Parathyroid adenoma (tissue), 2 donors: ENCODE measurements at regions not wholly inside any gene's neighbourhood (a gene's known extent, or its start where the extent isn't known, plus 50 kb on each side); places are given as distances from the start of the nearest gene placed in this dataset.

Experiments
- H2AFZ ChIP-seq: fragments of 300-600 bp; sonication (generic); one replicate; pipeline ENCODE4 v1.7.0; 2017; ENCODE audit warnings: antibody characterized with exemption, mild to moderate bottlenecking
- H3K27ac ChIP-seq: fragments of 300-600 bp; sonication (generic); one replicate; pipeline ENCODE4 v1.7.0; 2017
- H3K27me3 ChIP-seq: fragments of 300-600 bp; sonication (generic); one replicate; pipeline ENCODE4 v1.7.0; 2017; ENCODE audit warnings: low read length; ENCODE audit not compliant: control insufficient read depth, insufficient read depth
- H3K36me3 ChIP-seq: fragments of 300-600 bp; sonication (generic); one replicate; pipeline ENCODE4 v1.7.0; 2017; ENCODE audit warnings: low read length; ENCODE audit not compliant: control insufficient read depth, insufficient read depth
- H3K4me1 ChIP-seq: fragments of 300-600 bp; sonication (generic); one replicate; pipeline ENCODE4 v1.7.0; 2017; ENCODE audit warnings: control low read depth
- H3K4me2 ChIP-seq: fragments of 300-600 bp; sonication (generic); one replicate; pipeline ENCODE4 v1.7.0; 2017; ENCODE audit warnings: low read length
- H3K4me3 ChIP-seq: fragments of 300-600 bp; sonication (generic); one replicate; pipeline ENCODE4 v1.7.0; 2017; ENCODE audit warnings: low read depth, low read length
- H3K79me2 ChIP-seq: fragments of 300-600 bp; sonication (generic); one replicate; pipeline ENCODE4 v1.7.0; 2017; ENCODE audit warnings: control low read depth
- H3K9ac ChIP-seq: fragments of 300-600 bp; sonication (generic); one replicate; pipeline ENCODE4 v1.7.0; 2017; ENCODE audit warnings: mild to moderate bottlenecking
- H3K9me3 ChIP-seq: fragments of 300-600 bp; sonication (generic); one replicate; pipeline ENCODE4 v1.7.0; 2017; ENCODE audit warnings: low read length; ENCODE audit not compliant: control insufficient read depth
- TF ChIP-seq, protein P1 (sequence below): fragments of 300-600 bp; sonication (generic); IDR thresholded peaks from one replicate; pipeline ENCODE4 v1.7.0; 2017; ENCODE audit warnings: antibody characterized with exemption, mild to moderate bottlenecking
- donor health status: primary hyperparathyroidism.

DNA sequence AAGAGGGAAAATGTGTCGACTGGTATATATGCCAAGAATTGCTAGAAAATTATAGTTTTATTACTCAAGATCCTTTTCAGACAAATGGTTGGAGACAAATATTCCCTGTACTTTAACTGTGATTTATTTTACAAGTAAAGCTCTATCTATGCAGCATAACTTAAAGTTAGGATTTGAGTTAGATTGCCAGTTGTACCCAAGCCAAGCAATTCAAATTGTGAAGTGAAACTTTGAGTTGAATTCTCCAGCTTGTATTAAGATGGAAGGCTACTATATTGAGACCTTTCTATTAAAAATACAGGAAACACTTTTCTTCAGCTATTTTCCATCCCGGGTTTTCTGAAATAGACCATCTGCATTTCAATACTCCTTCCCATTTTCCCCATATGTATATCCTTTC, 333.1 kb upstream of the RBMS3 start:
- no peaks in the 10 kb centered on the region for H3K79me2 ChIP-seq
- no peak overlapping the region for H3K4me3 ChIP-seq
- H3K36me3 ChIP-seq, result no peaks in the 10 kb centered on the region
- no peak overlapping the region for H3K9ac ChIP-seq
- no peak overlapping the region for H2AFZ ChIP-seq
- TF ChIP-seq, protein P1, sequence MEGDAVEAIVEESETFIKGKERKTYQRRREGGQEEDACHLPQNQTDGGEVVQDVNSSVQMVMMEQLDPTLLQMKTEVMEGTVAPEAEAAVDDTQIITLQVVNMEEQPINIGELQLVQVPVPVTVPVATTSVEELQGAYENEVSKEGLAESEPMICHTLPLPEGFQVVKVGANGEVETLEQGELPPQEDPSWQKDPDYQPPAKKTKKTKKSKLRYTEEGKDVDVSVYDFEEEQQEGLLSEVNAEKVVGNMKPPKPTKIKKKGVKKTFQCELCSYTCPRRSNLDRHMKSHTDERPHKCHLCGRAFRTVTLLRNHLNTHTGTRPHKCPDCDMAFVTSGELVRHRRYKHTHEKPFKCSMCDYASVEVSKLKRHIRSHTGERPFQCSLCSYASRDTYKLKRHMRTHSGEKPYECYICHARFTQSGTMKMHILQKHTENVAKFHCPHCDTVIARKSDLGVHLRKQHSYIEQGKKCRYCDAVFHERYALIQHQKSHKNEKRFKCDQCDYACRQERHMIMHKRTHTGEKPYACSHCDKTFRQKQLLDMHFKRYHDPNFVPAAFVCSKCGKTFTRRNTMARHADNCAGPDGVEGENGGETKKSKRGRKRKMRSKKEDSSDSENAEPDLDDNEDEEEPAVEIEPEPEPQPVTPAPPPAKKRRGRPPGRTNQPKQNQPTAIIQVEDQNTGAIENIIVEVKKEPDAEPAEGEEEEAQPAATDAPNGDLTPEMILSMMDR, result no peak
- H3K27ac ChIP-seq, result no peak overlapping the region
- no peaks in the 10 kb centered on the region for H3K4me1 ChIP-seq
- H3K9me3 ChIP-seq, result no peaks in the 10 kb centered on the region
- H3K4me2 ChIP-seq, result no peak overlapping the region
- no peaks in the 10 kb centered on the region for H3K27me3 ChIP-seq

DNA sequence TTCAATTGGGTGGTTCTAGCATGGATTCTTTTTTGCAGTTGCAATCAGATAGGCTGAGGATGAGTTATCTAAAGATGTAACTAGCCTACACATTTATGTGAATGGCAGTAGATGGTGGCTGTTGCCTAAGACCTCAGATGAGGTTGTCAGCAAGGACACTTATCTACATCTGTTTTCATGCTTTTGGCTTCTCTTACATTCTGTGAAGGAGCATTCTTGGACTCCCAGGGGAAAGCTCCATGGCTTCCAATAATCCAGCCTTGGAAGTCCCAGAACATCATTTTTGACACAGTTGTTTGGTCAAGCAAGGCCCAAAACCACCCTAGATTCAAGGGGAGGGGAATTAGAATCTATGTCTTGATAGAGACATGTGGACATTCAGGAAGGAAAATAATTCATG, 332.2 kb upstream of the RBMS3 start:
- Histone ChIP-seq H3K79me2 (no peaks in the 10 kb centered on the region), H3K4me2 (no peak overlapping the region), H3K4me1 (no peaks in the 10 kb centered on the region), H3K9ac (no peak overlapping the region), H3K9me3 (no peaks in the 10 kb centered on the region), H3K27me3 (no peaks in the 10 kb centered on the region), H2AFZ (no peak overlapping the region), H3K36me3 (no peaks in the 10 kb centered on the region), H3K4me3 (no peak overlapping the region), H3K27ac (no peak overlapping the region)
- TF ChIP-seq, protein P1, result no peak

DNA sequence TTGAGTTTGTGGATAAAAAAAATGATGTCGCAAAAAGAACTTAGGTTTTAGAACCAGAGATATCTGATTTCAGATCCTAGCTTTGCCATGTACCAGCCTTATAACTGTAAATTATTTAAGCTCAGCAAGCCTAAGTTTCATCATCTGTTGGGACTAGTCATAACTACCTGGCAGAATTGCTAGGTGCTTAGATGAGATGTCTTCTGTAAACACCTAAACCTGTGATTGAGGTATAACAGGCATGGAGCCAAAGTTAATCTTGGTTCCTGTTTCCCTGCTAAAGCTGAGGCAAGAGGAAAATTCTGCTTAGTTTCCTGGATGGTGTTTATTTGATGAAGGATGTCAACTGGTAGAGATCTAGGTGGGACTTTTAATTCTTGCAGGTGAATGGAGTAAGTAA, 331.3 kb upstream of the RBMS3 start:
- Histone ChIP-seq H3K79me2 (no peaks in the 10 kb centered on the region), H2AFZ (no peak overlapping the region), H3K36me3 (no peaks in the 10 kb centered on the region), H3K27ac (no peak overlapping the region), H3K9me3 (no peaks in the 10 kb centered on the region), H3K4me1 (no peaks in the 10 kb centered on the region), H3K27me3 (no peaks in the 10 kb centered on the region), H3K4me3 (no peak overlapping the region), H3K4me2 (no peak overlapping the region), H3K9ac (no peak overlapping the region)
- TF ChIP-seq, protein P1, result no peak

DNA sequence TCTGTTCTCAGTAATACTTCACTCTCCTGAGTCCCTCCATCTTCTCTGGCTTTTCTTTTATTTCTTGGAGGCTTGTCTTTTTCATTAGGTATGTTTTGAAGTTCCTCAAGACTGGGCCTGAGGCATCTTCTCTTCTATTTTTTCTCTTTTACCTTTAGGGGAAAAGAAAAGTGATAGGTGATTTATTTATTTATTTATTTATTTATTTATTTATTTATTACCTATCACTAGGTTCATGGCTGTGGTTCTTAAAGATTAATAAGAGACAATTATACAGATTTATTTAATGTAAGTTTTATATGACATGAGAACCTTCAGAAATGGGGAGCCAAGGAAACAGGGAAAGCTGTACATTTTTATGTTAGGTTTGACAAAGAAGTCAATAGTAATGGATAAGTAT, 330.3 kb upstream of the RBMS3 start:
- Histone ChIP-seq H3K9ac (no peak overlapping the region), H3K36me3 (no peaks in the 10 kb centered on the region), H3K4me3 (no peak overlapping the region), H3K4me2 (no peak overlapping the region), H2AFZ (no peak overlapping the region), H3K27ac (no peak overlapping the region), H3K79me2 (no peaks in the 10 kb centered on the region), H3K4me1 (no peaks in the 10 kb centered on the region), H3K27me3 (no peaks in the 10 kb centered on the region), H3K9me3 (no peaks in the 10 kb centered on the region)
- TF ChIP-seq, protein P1, result no peak

DNA sequence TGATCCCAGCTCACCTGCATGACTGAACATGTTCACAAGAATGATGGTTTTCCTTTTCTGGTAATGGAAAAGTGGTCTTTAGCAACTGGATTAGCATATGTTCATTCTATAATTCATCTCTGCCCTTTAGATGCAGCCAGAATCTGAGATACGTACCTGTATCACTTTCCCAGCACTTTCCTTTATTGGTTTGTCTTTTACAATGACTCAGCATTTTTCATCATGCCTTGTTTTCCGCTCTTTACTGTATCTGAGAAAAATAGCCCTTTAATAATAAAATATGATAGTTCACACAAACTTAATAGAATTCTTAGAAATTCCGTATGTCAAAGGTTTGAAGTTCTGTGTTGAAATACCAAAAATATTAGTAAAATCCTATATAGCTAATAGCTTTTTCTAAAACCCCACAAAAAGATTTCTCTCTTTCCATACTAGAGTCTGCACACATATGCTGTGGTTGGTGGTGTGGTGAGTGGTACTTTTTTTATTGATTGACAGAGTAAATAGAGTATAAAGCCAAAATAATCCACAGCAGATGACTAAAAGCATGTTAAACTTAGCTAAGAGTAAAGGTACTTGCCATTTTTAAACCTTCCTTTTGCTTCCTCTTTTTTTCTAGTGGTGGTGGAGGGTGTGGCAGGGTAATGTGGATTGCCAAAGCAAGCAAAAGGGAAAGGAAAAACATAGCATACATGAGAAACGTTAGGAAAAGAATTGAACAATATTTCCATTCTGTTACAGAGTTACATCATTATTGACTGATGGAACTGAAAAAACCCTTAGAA, 328.9 kb upstream of the RBMS3 start:
- TF ChIP-seq, protein P1, result no peak
- Histone ChIP-seq H3K9me3 (no peaks in the 10 kb centered on the region), H3K36me3 (no peaks in the 10 kb centered on the region), H3K4me3 (no peak overlapping the region), H3K27me3 (no peaks in the 10 kb centered on the region), H3K9ac (no peak overlapping the region), H3K4me2 (no peak overlapping the region), H3K79me2 (no peaks in the 10 kb centered on the region), H3K27ac (no peak overlapping the region), H2AFZ (no peak overlapping the region), H3K4me1 (no peaks in the 10 kb centered on the region)
